Stimulated activated naive B cell treated with anti-CD40 and anti-IgM and Interleukin-4, amounts not matched to agents 10 μg/mL and 1 μg/mL and 100 μg/mL, for 72 hours (primary cell): ENCODE measurements at regions not wholly inside any gene's neighbourhood (a gene's known extent, or its start where the extent isn't known, plus 50 kb on each side); places are given as distances from the start of the nearest gene placed in this dataset.

Experiments
- ATAC-seq, 2 donors: fragments of 150-1000 bp; cut with Tn5 transposase; replicated peaks; 2 replicates each; pipeline ENCODE4 v1.10.0; 2021; ENCODE audit warnings: moderate library complexity in 1 of 2
- DNase-seq: peaks from one replicate; pipeline ENCODE4 v3.0.0; 2021
- H3K27ac Mint-ChIP-seq: one replicate; pipeline ENCODE4 v1.8.0; 2022; ENCODE audit warnings: mild to moderate bottlenecking, mixed read lengths
- H3K27me3 Mint-ChIP-seq, 2 donors: one replicate each; pipeline ENCODE4 v1.8.0; 2022; ENCODE audit warnings: mixed read lengths in 2 of 2
- H3K36me3 Mint-ChIP-seq, 2 donors: one replicate each; pipeline ENCODE4 v1.8.0; 2022; ENCODE audit warnings: mixed read lengths in 2 of 2, mild to moderate bottlenecking in 1 of 2
- H3K4me1 Mint-ChIP-seq, 2 donors: one replicate each; pipeline ENCODE4 v1.8.0; 2022; ENCODE audit warnings: mixed read lengths in 2 of 2, mild to moderate bottlenecking in 1 of 2
- H3K4me3 Mint-ChIP-seq, 2 donors: one replicate each; pipeline ENCODE4 v1.8.0; 2022; ENCODE audit warnings: mild to moderate bottlenecking in 2 of 2, mixed read lengths in 2 of 2, moderate library complexity in 1 of 2
- H3K9me3 Mint-ChIP-seq, 2 donors: one replicate each; pipeline ENCODE4 v1.8.0; 2022; ENCODE audit warnings: mixed read lengths in 2 of 2, mild to moderate bottlenecking in 1 of 2

DNA sequence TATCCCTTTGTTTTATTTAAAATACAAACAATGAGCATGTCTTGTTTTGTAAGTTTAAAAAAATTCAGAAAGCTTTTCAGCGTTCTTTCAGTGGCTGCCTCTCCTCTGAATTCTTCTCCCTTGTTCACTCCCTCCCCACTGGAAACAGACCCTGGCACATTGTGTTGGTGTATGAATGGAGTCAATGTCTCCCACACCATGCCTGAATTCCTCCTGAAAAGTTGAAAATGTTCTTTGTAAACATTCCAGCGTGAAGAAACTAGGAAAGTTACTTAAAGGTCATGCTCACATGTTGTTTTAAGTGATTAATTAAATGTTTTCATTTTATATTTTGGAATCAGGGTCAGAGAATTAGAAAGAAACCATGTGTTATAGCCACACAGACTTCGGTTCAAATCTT, 136.9 kb upstream of the DYNLRB2 start:
- DNase-seq (no peak), ATAC-seq (no peak)
- no peaks in the 10 kb centered on the region for H3K4me1 Mint-ChIP-seq
- peaks cover 19 to 22% of the 10 kb centered on the region in 2 donors for H3K27me3 Mint-ChIP-seq
- H3K9me3 Mint-ChIP-seq, result no peaks in the 10 kb centered on the region
- H3K36me3 Mint-ChIP-seq, result no peaks in the 10 kb centered on the region
- H3K27ac Mint-ChIP-seq, result no peak overlapping the region
- no peak overlapping the region for H3K4me3 Mint-ChIP-seq

GRCh38 chr16:80390871-80391489, 149.8 kb upstream of the DYNLRB2 start:
- Mint-ChIP-seq H3K36me3 (no peaks in the 10 kb centered on the region), H3K4me3 (no peak overlapping the region), H3K27me3 (peaks cover 16 to 25% of the 10 kb centered on the region in 2 donors), H3K4me1 (no peaks in the 10 kb centered on the region), H3K27ac (no peak overlapping the region), H3K9me3 (peaks cover 2 to 3% of the 10 kb centered on the region in 2 donors)
- no peak for DNase-seq
- no peak for ATAC-seq

DNA sequence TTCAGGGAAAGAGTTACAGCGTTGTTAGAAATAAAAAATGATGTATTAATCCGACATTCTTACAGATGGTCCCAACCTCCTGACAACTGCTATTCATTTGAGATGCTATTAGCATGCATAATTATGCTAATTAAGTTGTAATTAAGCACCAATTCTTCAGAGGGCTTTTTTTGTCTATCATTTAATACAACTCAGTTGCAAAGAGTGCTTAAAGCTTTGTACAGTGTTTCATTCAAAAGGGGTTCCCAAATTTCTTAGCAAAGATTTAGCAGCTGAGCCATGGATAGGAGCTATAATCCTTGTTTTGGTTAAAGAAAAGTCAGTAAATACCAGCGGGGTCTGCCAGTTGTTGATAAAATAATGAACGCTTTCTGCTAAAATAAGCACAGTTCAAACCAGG, 150.7 kb upstream of the DYNLRB2 start:
- Mint-ChIP-seq H3K36me3 (no peaks in the 10 kb centered on the region), H3K4me3 (no peak overlapping the region), H3K27me3 (peaks cover 16 to 30% of the 10 kb centered on the region in 2 donors), H3K9me3 (peaks cover 0 to 3% of the 10 kb centered on the region in 2 donors), H3K4me1 (no peaks in the 10 kb centered on the region), H3K27ac (no peak overlapping the region)
- DNase-seq (no peak), ATAC-seq (no peak)

- H3K9me3 Mint-ChIP-seq, result peaks cover 0 to 3% of the 10 kb centered on the region in 2 donors
- H3K27ac Mint-ChIP-seq, result no peak overlapping the region
- H3K36me3 Mint-ChIP-seq, result no peaks in the 10 kb centered on the region
- ATAC-seq, result no peak
- DNase-seq, result no peak
- no peaks in the 10 kb centered on the region for H3K4me1 Mint-ChIP-seq
- H3K4me3 Mint-ChIP-seq, result no peak overlapping the region
- peaks cover 16 to 33% of the 10 kb centered on the region in 2 donors for H3K27me3 Mint-ChIP-seq
These were observed 151.5 kb upstream of the DYNLRB2 start for GRCh38 chr16:80389338-80389737.

DNA sequence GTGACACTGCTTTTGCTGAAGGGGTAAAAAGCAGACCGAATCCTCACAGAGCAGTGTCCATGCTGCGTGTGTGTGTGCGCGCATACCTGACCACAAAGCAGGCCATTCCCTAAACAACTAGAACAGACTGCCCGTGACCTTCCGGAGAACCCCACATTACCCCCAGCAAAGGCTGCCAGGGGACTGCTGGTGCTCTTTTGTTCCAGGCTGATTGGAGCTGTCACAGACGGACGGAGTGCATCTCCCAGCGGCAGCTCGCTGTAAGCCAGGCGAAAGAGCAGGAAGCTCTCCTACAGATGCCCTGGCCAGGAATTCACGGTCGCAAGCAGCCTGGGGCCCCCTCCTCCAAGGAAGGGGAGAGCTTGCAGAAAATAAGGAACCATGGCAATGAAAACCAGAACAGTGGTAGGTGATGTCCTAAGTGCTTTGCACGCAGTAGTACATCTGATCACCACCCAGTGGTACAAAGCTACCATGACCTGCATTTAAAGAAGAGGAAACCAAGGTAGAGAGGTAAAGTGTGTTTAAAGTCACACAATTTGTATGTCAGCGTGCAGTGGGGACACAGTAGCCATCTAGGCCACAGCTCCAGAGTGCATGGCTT, 153.4 kb upstream of the DYNLRB2 start:
- H3K4me1 Mint-ChIP-seq, result no peaks in the 10 kb centered on the region
- ATAC-seq, result no peak
- no peaks in the 10 kb centered on the region for H3K36me3 Mint-ChIP-seq
- no peak overlapping the region for H3K4me3 Mint-ChIP-seq
- no peaks in the 10 kb centered on the region for H3K9me3 Mint-ChIP-seq
- H3K27me3 Mint-ChIP-seq, result peaks cover 16 to 42% of the 10 kb centered on the region in 2 donors
- H3K27ac Mint-ChIP-seq, result no peak overlapping the region
- no peak for DNase-seq

- Mint-ChIP-seq H3K4me1 (no peaks in the 10 kb centered on the region), H3K27me3 (peaks cover 23 to 50% of the 10 kb centered on the region in 2 donors), H3K4me3 (no peak overlapping the region), H3K27ac (no peak overlapping the region), H3K36me3 (no peaks in the 10 kb centered on the region), H3K9me3 (no peaks in the 10 kb centered on the region)
- ATAC-seq (no peak), DNase-seq (no peak)
These were observed 155.9 kb upstream of the DYNLRB2 start for GRCh38 chr16:80384862-80385261.

DNA sequence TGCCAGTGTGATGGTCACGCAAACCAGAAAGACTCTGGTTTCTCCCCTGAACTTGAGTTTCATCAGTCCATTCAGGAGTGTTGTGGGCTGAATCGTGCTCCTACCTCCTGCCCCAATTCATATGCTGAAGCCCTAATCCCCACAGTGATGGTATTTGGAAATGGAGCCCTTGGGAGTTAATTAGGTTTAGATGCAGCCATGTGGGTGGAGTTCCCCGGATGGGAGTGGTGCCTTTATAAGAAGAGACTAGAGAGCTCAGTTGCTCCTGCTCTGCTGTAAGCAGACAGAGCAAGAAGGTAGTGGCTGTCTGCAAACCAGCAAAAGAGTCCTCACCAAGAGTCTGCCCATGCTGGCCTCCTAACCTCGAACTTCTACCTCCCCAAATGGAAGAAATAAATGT, 160.3 kb upstream of the DYNLRB2 start:
- no peak overlapping the region for H3K27ac Mint-ChIP-seq
- DNase-seq (no peak), ATAC-seq (no peak)
- peaks cover 7 to 20% of the 10 kb centered on the region in 2 donors for H3K27me3 Mint-ChIP-seq
- H3K4me1 Mint-ChIP-seq, result no peaks in the 10 kb centered on the region
- H3K36me3 Mint-ChIP-seq, result no peaks in the 10 kb centered on the region
- no peak overlapping the region for H3K4me3 Mint-ChIP-seq
- no peaks in the 10 kb centered on the region for H3K9me3 Mint-ChIP-seq

- ATAC-seq, result no peak
- DNase-seq, result no peak
- H3K4me3 Mint-ChIP-seq, result no peak overlapping the region
- H3K27me3 Mint-ChIP-seq, result peaks cover 7 to 8% of the 10 kb centered on the region in 2 donors
- no peaks in the 10 kb centered on the region for H3K36me3 Mint-ChIP-seq
- H3K9me3 Mint-ChIP-seq, result peaks cover 0 to 5% of the 10 kb centered on the region in 2 donors
- H3K27ac Mint-ChIP-seq, result no peak overlapping the region
- H3K4me1 Mint-ChIP-seq, result no peaks in the 10 kb centered on the region
These were observed 163.5 kb upstream of the DYNLRB2 start for GRCh38 chr16:80377096-80377956.

DNA sequence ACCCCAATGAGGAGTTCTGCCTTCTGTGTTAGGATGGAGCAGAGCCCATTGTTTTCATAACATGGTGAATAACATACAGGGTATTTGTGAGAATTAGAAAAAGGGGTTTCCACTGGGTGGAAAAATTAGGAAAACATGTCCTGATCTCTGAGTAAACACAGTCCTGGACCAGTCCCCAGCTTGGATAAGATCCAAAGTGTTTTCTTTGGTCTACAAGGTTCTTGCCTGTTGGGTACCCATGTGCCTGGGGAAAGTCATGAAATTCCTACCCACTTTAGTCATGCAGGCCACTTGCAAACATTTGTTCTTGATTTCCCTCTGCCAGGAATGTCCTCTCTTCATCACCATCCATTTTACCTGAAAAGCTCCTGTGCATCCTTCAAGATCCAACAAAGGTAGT, 164.8 kb upstream of the DYNLRB2 start:
- Mint-ChIP-seq H3K27me3 (peaks cover under 1 to 7% of the 10 kb centered on the region in 2 donors), H3K4me3 (no peak overlapping the region), H3K9me3 (peaks cover 0 to 6% of the 10 kb centered on the region in 2 donors), H3K36me3 (no peaks in the 10 kb centered on the region), H3K4me1 (no peaks in the 10 kb centered on the region), H3K27ac (no peak overlapping the region)
- ATAC-seq, result no peak
- DNase-seq, result no peak

GRCh38 chr16:80375513-80375912, 165.3 kb upstream of the DYNLRB2 start:
- peaks cover 0 to 6% of the 10 kb centered on the region in 2 donors for H3K9me3 Mint-ChIP-seq
- ATAC-seq, result no peak

GRCh38 chr16:80372341-80372740, 168.5 kb upstream of the DYNLRB2 start:
- H3K9me3 Mint-ChIP-seq, result peaks cover 0 to 6% of the 10 kb centered on the region in 2 donors
- H3K27ac Mint-ChIP-seq, result no peak overlapping the region
- no peaks in the 10 kb centered on the region for H3K36me3 Mint-ChIP-seq
- ATAC-seq, result no peak
- H3K27me3 Mint-ChIP-seq, result no peaks in the 10 kb centered on the region
- no peak for DNase-seq
- no peak overlapping the region for H3K4me3 Mint-ChIP-seq
- no peaks in the 10 kb centered on the region for H3K4me1 Mint-ChIP-seq

More at GRCh38 chr16:80375513-80375912, 165.3 kb upstream of the DYNLRB2 start:
- Mint-ChIP-seq H3K27ac (no peak overlapping the region), H3K4me3 (no peak overlapping the region), H3K27me3 (peaks cover 0 to 5% of the 10 kb centered on the region in 2 donors), H3K36me3 (no peaks in the 10 kb centered on the region), H3K4me1 (no peaks in the 10 kb centered on the region)
- DNase-seq, result no peak

- DNase-seq, result no peak
- no peak overlapping the region for H3K27ac Mint-ChIP-seq
These were observed 171.4 kb upstream of the DYNLRB2 start for GRCh38 chr16:80369138-80369958.

DNA sequence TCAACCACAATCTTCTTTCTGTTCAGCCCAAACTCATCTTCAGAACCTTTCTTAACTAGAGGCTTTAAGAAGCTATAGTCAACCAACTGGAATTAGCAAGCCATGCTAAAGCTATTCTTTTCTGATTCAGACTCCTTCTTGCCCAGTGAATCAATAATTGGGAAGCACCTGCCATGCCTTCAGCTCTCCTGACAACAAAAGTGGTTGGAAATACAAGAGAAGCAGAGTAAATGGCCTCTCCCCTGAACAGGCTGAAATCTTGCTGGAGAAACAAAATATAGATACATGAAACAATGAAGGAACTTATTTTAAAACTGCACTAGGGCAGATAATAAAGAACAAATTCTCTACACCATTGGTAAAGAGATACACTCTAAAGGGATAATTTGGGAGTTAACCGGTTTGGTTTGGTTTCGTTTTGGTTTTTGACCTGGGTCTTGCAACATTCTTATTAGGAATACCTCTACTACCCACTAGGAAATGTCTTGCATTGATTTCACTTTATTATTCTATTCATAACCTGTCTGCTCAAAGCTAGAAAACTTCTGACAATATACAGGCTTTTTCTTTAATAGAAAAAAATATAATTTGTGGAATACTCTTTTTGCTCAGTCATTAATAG, 173.6 kb upstream of the DYNLRB2 start:
- ATAC-seq, result no peak
- Mint-ChIP-seq H3K4me1 (no peaks in the 10 kb centered on the region), H3K27me3 (peaks cover 5 to 12% of the 10 kb centered on the region in 2 donors), H3K27ac (no peak overlapping the region), H3K9me3 (peaks cover 0 to 1% of the 10 kb centered on the region in 2 donors), H3K4me3 (no peak overlapping the region), H3K36me3 (no peaks in the 10 kb centered on the region)
- DNase-seq, result no peak

More at GRCh38 chr16:80369138-80369958, 171.4 kb upstream of the DYNLRB2 start:
- H3K4me1 Mint-ChIP-seq, result no peaks in the 10 kb centered on the region
- peaks cover 0 to 6% of the 10 kb centered on the region in 2 donors for H3K9me3 Mint-ChIP-seq
- no peaks in the 10 kb centered on the region for H3K36me3 Mint-ChIP-seq
- H3K4me3 Mint-ChIP-seq, result no peak overlapping the region
- ATAC-seq, result peak; percentile 36 to 47
- no peaks in the 10 kb centered on the region for H3K27me3 Mint-ChIP-seq

DNA sequence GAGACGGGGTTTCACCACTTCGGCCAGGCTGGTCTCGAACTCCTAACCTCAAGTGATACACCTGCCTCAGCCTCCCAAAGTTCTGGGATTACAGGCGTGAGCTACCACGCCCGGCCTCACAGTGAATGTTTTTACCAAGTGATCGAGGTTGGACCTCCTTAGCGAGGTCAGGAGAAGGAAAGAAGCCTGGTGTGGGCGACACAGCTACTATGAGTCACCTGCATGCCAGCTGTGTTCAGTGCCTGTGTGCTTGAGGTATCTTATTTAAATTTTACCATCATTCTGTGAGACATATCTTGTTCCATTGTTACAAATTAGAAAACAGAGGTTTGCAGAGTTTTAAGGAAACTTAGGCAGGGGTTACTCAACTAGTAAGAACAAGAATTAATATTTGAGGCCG, 174.8 kb upstream of the DYNLRB2 start:
- H3K9me3 Mint-ChIP-seq, result no peaks in the 10 kb centered on the region
- H3K4me3 Mint-ChIP-seq, result no peak overlapping the region
- DNase-seq, result no peak
- no peak for ATAC-seq
- no peak overlapping the region for H3K27ac Mint-ChIP-seq
- H3K36me3 Mint-ChIP-seq, result no peaks in the 10 kb centered on the region
- no peaks in the 10 kb centered on the region for H3K4me1 Mint-ChIP-seq
- peaks cover 9 to 12% of the 10 kb centered on the region in 2 donors for H3K27me3 Mint-ChIP-seq
